DMS114 treated with DMSO at 0.1 percent for 48 hours (cell line): ENCODE measurements at regions not wholly inside any gene's neighbourhood (a gene's known extent, or its start where the extent isn't known, plus 50 kb on each side); places are given as distances from the start of the nearest gene placed in this dataset.
"Not testable (repeated sequence)": the region's sequence is repeated elsewhere in the genome, so short reads cannot be mapped to it uniquely, and the experiment has no call there.

Experiments
- DNase-seq: peaks from one replicate; lab custom pipeline; 2025; ENCODE audit not compliant: unreplicated experiment; lab: John Stamatoyannopoulos, UW

- no peak for DNase-seq
These were observed 147.9 kb upstream of the PRICKLE1 start for GRCh38 chr12:42737398-42737797.

- no peak for DNase-seq
These were observed 146.4 kb upstream of the PRICKLE1 start for GRCh38 chr12:42735861-42736361.

GRCh38 chr12:42733911-42734310 lies 144.4 kb upstream of the PRICKLE1 start:
- DNase-seq: no peak

- DNase-seq: no peak
These were observed 143.4 kb upstream of the PRICKLE1 start for GRCh38 chr12:42732908-42733411.

- DNase-seq: no peak
These were observed 140.7 kb upstream of the PRICKLE1 start for GRCh38 chr12:42730291-42730690.

- DNase-seq: no peak
These were observed 140.0 kb upstream of the PRICKLE1 start for GRCh38 chr12:42729535-42729900.

GRCh38 chr12:42728770-42729534 lies 139.4 kb upstream of the PRICKLE1 start:
- DNase-seq: no peak

- no peak for DNase-seq
These were observed 138.7 kb upstream of the PRICKLE1 start for GRCh38 chr12:42728287-42728686.

- no peak for DNase-seq
These were observed 136.3 kb upstream of the PRICKLE1 start for GRCh38 chr12:42725809-42726208.

- DNase-seq: no peak
These were observed 126.9 kb upstream of the PRICKLE1 start for GRCh38 chr12:42716491-42716891.

GRCh38 chr12:42713566-42713965 lies 124.0 kb upstream of the PRICKLE1 start:
- not testable (repeated sequence) for DNase-seq

- not testable (repeated sequence) for DNase-seq
These were observed 118.8 kb upstream of the PRICKLE1 start for GRCh38 chr12:42708374-42708773.

GRCh38 chr12:42707312-42708226 lies 118.0 kb upstream of the PRICKLE1 start:
- DNase-seq: no peak

GRCh38 chr12:42706321-42706720 lies 116.8 kb upstream of the PRICKLE1 start:
- no peak for DNase-seq

- no peak for DNase-seq
These were observed 116.3 kb upstream of the PRICKLE1 start for GRCh38 chr12:42705863-42706262.

- no peak for DNase-seq
These were observed 115.4 kb upstream of the PRICKLE1 start for GRCh38 chr12:42704810-42705401.

GRCh38 chr12:42704340-42704739 lies 114.8 kb upstream of the PRICKLE1 start:
- no peak for DNase-seq

GRCh38 chr12:42701084-42701483 lies 111.5 kb upstream of the PRICKLE1 start:
- no peak for DNase-seq

- no peak for DNase-seq
These were observed 108.7 kb upstream of the PRICKLE1 start for GRCh38 chr12:42698213-42698612.

GRCh38 chr12:42696406-42697149 lies 107.0 kb upstream of the PRICKLE1 start:
- no peak for DNase-seq
